Tibial nerve (tissue), 4 donors: ENCODE measurements at regions not wholly inside any gene's neighbourhood (a gene's known extent, or its start where the extent isn't known, plus 50 kb on each side); places are given as distances from the start of the nearest gene placed in this dataset.

Source experiments
- EP300 ChIP-seq, 2 donors: sonication (generic); formaldehyde crosslinking; IDR thresholded peaks; one replicate each; pipeline ENCODE4 v1.6.1; 2017; ENCODE audit warnings: antibody characterized with exemption in 2 of 2, mild to moderate bottlenecking in 1 of 2
- POLR2A ChIP-seq, 2 donors: fragments of 450-650 bp; IDR thresholded peaks; one replicate each; pipeline ENCODE4 v1.6.1; 2017; ENCODE audit warnings: antibody characterized with exemption in 2 of 2, mild to moderate bottlenecking in 2 of 2, moderate library complexity in 2 of 2
- TF ChIP-seq, protein P1 (sequence below), 5 experiments: fragments of 200-600 bp in 3 of 5; fragments of 450-650 bp in 2 of 5; sonication (generic) in 3 of 5; IDR thresholded peaks; one replicate each; pipeline ENCODE4 v1.5.1; 2016 to 2019; ENCODE audit warnings: antibody characterized with exemption in 5 of 5, mild to moderate bottlenecking in 3 of 5, moderate library complexity in 2 of 5

DNA sequence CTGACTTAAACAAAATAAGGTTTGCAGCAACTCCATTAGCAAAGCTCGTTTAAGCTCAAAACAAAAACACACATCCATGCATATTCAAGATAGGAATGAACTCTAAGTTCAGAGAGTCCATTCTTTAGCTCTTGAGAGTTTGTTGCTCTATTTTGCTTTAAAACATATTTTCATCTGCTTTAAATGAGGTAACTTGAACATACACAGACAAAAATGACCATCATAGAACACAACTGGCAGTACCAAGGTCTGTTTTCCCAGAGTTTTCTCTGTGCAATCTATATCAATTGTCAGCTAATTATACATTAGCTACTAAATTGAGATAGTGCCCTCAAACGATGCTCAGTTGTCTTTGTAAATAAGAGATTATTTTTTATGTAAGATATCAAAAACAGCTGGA is 423.2 kb upstream of the ANO3 start:
- no peak for TF ChIP-seq EP300 (IDR thresholded peaks at IDR 0.05)
- no peak for TF ChIP-seq POLR2A (IDR thresholded peaks at IDR 0.05)
- TF ChIP-seq, protein P1, sequence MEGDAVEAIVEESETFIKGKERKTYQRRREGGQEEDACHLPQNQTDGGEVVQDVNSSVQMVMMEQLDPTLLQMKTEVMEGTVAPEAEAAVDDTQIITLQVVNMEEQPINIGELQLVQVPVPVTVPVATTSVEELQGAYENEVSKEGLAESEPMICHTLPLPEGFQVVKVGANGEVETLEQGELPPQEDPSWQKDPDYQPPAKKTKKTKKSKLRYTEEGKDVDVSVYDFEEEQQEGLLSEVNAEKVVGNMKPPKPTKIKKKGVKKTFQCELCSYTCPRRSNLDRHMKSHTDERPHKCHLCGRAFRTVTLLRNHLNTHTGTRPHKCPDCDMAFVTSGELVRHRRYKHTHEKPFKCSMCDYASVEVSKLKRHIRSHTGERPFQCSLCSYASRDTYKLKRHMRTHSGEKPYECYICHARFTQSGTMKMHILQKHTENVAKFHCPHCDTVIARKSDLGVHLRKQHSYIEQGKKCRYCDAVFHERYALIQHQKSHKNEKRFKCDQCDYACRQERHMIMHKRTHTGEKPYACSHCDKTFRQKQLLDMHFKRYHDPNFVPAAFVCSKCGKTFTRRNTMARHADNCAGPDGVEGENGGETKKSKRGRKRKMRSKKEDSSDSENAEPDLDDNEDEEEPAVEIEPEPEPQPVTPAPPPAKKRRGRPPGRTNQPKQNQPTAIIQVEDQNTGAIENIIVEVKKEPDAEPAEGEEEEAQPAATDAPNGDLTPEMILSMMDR (IDR thresholded peaks at IDR 0.05) = no peak
